Osteoblast (primary cell): ENCODE measurements at regions not wholly inside any gene's neighbourhood (a gene's known extent, or its start where the extent isn't known, plus 50 kb on each side); places are given as distances from the start of the nearest gene placed in this dataset.

ENCODE experiments used
- DNase-seq: peaks from one replicate; pipeline ENCODE4 v3.0.0; 2011; ENCODE audit warnings: low spot score, mixed read lengths; ENCODE audit not compliant: insufficient read length; ENCODE audit errors: missing footprints
- H2AFZ ChIP-seq: 2 replicates; pipeline ENCODE4 v1.6.0; 2011; ENCODE audit warnings: mild to moderate bottlenecking, low read length
- H3K27ac ChIP-seq: 2 replicates; pipeline ENCODE4 v1.5.1; 2011; ENCODE audit warnings: mild to moderate bottlenecking, low read depth, low read length, moderate library complexity
- H3K27me3 ChIP-seq: 2 replicates; pipeline ENCODE4 v1.6.0; 2012; ENCODE audit warnings: mild to moderate bottlenecking, control low read depth, inconsistent platforms, low read length, moderate library complexity; ENCODE audit not compliant: insufficient read depth
- H3K36me3 ChIP-seq: 2 replicates; pipeline ENCODE4 v1.5.1; 2011; ENCODE audit warnings: mild to moderate bottlenecking, low read length, control low read depth, moderate library complexity; ENCODE audit not compliant: insufficient read depth
- H3K4me1 ChIP-seq: 2 replicates; pipeline ENCODE4 v1.5.1; 2011; ENCODE audit warnings: mild to moderate bottlenecking, low read length, control low read depth, moderate library complexity; ENCODE audit not compliant: insufficient read depth
- H3K4me2 ChIP-seq: 2 replicates; pipeline ENCODE4 v1.6.0; 2011; ENCODE audit warnings: mild to moderate bottlenecking, low read length; ENCODE audit not compliant: insufficient read depth
- H3K4me3 ChIP-seq: fragments of 200-600 bp; sonication (generic); 3 replicates; pipeline ENCODE4 v1.5.1; 2012; ENCODE audit warnings: mild to moderate bottlenecking, low read length, inconsistent platforms; ENCODE audit not compliant: insufficient read depth
- H3K79me2 ChIP-seq: 2 replicates; pipeline ENCODE4 v1.6.0; 2012; ENCODE audit warnings: mild to moderate bottlenecking, low read length, control low read depth, inconsistent platforms; ENCODE audit not compliant: insufficient read depth
- H3K9me3 ChIP-seq: 2 replicates; pipeline ENCODE4 v1.5.1; 2011; ENCODE audit warnings: low read depth, low read length, control low read depth
- H4K20me1 ChIP-seq: 2 replicates; pipeline ENCODE4 v1.6.0; 2012; ENCODE audit warnings: mild to moderate bottlenecking, low read length, control low read depth; ENCODE audit not compliant: insufficient read depth
- CTCF ChIP-seq: IDR thresholded peaks from 2 replicates; pipeline ENCODE4 v1.5.1; 2011; ENCODE audit warnings: mild to moderate bottlenecking, low read depth, low read length, moderate library complexity; ENCODE audit errors: extremely low read depth

GRCh38 chr4:81738891-81739290, 267.2 kb upstream of the RASGEF1B start:
- no peaks in the 10 kb centered on the region for H3K27me3 ChIP-seq
- no peaks in the 10 kb centered on the region for H4K20me1 ChIP-seq
- no peaks in the 10 kb centered on the region for H3K9me3 ChIP-seq
- TF ChIP-seq CTCF = no peak
- no peaks in the 10 kb centered on the region for H3K79me2 ChIP-seq
- H3K4me1 ChIP-seq = no peaks in the 10 kb centered on the region
- DNase-seq = no peak
- H3K4me2 ChIP-seq = no peak overlapping the region
- H2AFZ ChIP-seq = no peak overlapping the region
- H3K4me3 ChIP-seq = no peak overlapping the region
- H3K36me3 ChIP-seq = no peaks in the 10 kb centered on the region
- H3K27ac ChIP-seq = no peak overlapping the region

GRCh38 chr4:81737865-81738559, 266.3 kb upstream of the RASGEF1B start:
- Histone ChIP-seq H3K4me1 (no peaks in the 10 kb centered on the region), H2AFZ (no peak overlapping the region), H3K36me3 (no peaks in the 10 kb centered on the region), H4K20me1 (no peaks in the 10 kb centered on the region), H3K27me3 (no peaks in the 10 kb centered on the region), H3K4me2 (no peak overlapping the region), H3K4me3 (no peak overlapping the region), H3K27ac (no peak overlapping the region), H3K79me2 (no peaks in the 10 kb centered on the region), H3K9me3 (no peaks in the 10 kb centered on the region)
- no peak for DNase-seq
- no peak for TF ChIP-seq CTCF

- H3K9me3 ChIP-seq = no peaks in the 10 kb centered on the region
- no peak overlapping the region for H3K4me2 ChIP-seq
- no peaks in the 10 kb centered on the region for H4K20me1 ChIP-seq
- H3K27ac ChIP-seq = no peak overlapping the region
- H3K36me3 ChIP-seq = no peaks in the 10 kb centered on the region
- TF ChIP-seq CTCF = no peak
- no peaks in the 10 kb centered on the region for H3K4me1 ChIP-seq
- H3K27me3 ChIP-seq = no peaks in the 10 kb centered on the region
- H3K4me3 ChIP-seq = no peak overlapping the region
- no peaks in the 10 kb centered on the region for H3K79me2 ChIP-seq
- no peak overlapping the region for H2AFZ ChIP-seq
- no peak for DNase-seq
Measured at GRCh38 chr4:81736324-81736723, 264.6 kb upstream of the RASGEF1B start.

- Histone ChIP-seq H2AFZ (no peak overlapping the region), H4K20me1 (no peaks in the 10 kb centered on the region), H3K4me3 (no peak overlapping the region)
Measured at GRCh38 chr4:81732980-81733379, 261.3 kb upstream of the RASGEF1B start.

More at GRCh38 chr4:81732980-81733379, 261.3 kb upstream of the RASGEF1B start:
- Histone ChIP-seq H3K27ac (no peak overlapping the region), H3K9me3 (no peaks in the 10 kb centered on the region), H3K79me2 (no peaks in the 10 kb centered on the region), H3K4me1 (no peaks in the 10 kb centered on the region), H3K27me3 (no peaks in the 10 kb centered on the region), H3K4me2 (no peak overlapping the region), H3K36me3 (no peaks in the 10 kb centered on the region)
- DNase-seq = no peak
- no peak for TF ChIP-seq CTCF
